GM19351 (cell line): ENCODE measurements at regions not wholly inside any gene's neighbourhood (a gene's known extent, or its start where the extent isn't known, plus 50 kb on each side); places are given as distances from the start of the nearest gene placed in this dataset.

ENCODE experiments used
- ATAC-seq: cut with Tn5 transposase; IDR thresholded peaks from one replicate; pipeline ENCODE4 v1.9.1; 2021; ENCODE audit warnings: mild to moderate bottlenecking, moderate library complexity; ENCODE audit not compliant: unreplicated experiment

DNA sequence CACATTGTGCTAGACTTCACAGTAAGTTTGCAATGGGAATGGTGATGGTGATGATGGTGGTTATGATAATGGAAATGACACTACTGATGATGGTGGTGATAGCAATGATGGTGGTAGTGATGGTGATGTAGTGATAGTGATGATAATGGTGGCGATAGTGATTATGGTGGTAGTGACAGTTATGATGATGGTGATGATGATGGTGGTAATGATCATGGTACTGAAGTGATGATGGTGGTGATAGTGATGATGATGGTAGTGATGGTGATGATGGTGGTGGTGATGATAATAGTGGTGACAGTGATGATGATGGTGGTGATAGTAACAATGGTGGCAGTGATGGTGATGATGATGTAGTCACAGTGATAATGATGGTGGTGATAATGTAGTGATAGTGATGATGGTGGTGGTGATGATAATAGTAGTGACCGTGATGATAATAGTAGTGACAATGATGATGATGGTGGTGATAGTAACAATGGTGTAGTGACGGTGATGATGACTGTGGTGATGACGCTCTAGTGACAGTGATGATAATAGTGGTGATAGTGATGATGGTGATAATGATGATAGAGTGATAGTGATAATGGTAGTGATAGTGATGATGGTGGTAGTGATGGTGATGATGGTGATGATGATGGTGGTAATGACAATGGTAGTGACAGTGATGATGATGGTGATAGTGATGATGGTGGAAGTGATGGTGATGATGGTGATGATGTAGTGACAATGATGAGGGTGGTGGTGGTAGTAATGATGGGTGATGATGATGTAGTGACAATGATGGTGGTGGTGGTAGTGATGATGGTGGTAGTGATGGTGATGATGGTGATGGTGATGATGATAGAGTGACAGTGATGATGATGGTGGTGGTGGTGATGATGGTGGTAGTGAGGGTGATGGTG, 222.9 kb upstream of the PWP1 start:
- no peak for ATAC-seq

DNA sequence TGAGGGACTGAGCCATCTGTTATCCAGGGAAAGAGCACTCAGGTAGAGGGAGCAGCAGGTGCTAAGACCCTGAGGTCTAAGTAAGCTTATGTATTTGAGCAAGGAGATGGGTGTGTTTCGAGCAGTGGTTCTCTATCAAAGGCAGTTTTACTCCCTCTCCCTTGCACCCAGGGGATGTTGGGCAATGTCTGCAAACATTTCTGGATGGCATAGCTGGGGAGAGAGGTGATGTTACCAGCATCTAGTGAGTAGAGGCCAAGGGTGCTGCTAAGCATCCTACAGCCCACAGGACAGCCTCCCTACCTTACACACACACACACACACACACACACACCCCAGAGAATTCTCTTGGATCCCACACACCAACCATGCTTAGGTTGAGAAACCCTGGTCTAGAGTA, 221.0 kb upstream of the PWP1 start:
- ATAC-seq, result no peak

DNA sequence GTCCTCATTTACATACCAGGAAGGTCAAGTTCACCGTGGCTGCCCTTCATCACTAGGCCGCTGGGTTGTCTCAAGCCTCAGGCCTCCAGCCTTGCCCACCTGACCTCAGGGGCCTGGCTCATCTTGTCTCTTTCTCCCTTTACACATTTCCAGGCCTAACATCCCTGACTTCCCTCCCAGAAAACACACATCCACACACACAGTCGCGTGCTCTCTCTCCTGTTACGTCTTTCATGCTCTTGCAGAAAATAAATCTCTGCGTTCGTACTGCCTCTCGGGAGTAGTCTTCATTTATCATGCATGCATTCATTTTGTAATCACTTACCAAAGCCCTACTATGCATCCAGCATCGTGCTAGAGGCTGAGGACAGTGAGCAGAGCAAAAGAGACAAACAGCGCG, 220.0 kb upstream of the PWP1 start:
- no peak for ATAC-seq

DNA sequence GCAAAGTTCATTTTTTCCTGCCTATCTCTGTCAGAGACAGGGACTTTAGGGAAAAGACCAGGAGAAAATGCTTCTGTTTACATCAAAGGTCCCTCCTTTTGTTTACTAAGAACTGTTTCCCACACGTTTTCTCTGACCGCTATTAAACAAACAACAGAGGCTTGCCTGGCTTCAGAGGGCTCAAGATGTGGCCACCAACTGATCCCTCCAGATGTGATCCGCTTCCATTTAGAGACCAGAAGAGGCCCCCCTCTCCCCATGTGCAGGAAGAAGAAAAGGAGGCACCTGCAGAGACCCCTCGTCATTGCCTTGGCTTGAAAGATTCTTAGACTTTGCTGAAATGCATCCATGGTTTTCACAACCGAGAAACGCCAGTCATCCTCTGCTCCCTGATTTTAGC, 217.9 kb upstream of the PWP1 start:
- no peak for ATAC-seq

DNA sequence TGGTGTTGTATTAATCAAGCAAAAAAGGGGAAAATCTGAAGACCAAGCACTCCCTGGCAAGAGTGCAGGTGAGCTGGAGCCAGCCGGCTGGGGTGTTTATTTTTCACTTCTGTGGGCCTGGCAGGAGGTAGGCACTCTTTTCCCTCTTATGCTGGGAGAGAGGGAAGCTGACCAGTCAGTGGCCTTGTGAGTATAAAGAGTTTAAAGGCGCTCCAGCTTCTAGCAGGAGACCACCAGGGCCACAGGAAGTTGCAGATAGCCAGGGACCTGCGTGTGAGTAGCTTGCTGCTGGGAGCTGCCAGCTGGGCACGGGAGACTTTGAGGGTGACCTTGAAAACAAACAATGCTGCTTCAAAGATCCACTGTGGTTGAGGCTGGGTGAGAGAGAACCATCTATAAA, 217.4 kb upstream of the PWP1 start:
- no peak for ATAC-seq

DNA sequence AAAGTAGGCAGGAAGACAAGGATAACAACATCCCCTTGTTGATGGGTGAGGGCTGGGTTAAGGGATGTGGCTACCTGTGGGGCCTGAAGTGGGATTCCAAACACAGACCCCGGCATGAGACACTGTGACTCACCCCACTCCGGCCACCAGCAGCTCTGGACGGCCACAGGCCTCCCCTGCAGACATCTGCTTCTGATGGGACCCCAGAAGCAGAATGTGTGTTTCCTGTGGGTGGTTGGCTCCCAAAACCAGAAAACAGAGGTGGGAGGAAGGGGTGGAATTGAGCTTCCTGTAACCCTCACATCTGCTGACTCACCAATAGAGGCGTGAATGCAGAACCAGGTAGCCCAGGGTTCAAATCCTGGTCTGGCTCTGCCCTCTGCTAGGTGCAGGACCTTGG, 216.6 kb upstream of the PWP1 start:
- no peak for ATAC-seq

DNA sequence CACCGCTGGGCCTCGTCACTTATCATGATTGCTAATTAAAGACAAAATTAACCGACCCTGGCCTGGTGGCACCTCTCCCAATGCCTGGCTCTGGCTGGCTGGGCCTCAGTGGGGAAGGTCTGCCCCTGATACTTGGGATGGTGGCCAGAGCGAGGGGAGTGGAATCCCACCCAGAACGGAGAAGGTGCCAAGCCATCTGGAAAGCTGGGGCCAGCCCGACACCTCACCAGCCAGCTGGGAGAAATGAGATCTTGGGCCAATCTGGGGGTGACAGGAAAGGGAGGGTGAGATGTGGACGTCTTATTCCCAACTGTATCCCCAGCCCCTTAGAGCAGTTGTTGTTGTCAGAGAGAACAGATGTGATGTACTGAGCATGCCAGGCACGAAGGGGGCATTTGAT, 215.0 kb upstream of the PWP1 start:
- ATAC-seq, result no peak

DNA sequence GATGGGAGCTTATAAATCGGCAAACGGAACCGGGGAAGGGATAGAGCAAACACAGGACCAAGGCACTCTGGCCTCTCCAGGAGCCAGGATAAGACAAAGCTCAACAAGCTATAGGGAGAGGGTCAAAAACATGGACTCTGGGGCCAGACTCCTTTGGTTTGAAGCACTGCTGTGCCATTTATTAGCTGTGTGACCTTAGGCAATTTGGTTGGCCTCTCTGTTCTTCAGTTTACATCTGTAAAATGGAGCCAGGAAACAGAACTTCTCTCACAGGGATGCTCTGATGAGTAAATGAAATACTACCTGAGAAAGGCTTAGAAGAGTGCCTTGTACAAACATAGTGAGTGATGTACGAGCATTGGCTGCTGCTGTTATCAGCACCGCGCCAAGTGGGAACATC, 213.3 kb upstream of the PWP1 start:
- ATAC-seq, result no peak

DNA sequence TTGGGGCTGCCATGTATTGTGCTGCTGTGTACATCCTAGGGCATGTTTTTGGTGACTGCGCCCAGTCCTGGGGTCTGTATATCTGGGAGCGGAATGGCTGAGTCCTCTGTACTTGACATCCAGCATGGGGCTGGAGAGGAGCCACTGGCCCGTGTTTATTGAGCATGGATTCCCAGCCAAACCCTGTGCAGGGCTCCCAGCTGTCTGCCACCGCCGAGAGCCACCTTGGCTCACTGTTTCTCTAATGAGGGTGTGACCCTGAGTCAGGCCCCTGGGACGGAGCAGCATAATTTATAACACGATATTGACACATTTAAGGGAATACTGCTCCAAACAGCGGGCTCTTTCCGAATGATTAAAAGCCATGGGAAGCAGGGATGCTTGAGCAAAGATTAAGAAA, 211.5 kb upstream of the PWP1 start:
- no peak for ATAC-seq

DNA sequence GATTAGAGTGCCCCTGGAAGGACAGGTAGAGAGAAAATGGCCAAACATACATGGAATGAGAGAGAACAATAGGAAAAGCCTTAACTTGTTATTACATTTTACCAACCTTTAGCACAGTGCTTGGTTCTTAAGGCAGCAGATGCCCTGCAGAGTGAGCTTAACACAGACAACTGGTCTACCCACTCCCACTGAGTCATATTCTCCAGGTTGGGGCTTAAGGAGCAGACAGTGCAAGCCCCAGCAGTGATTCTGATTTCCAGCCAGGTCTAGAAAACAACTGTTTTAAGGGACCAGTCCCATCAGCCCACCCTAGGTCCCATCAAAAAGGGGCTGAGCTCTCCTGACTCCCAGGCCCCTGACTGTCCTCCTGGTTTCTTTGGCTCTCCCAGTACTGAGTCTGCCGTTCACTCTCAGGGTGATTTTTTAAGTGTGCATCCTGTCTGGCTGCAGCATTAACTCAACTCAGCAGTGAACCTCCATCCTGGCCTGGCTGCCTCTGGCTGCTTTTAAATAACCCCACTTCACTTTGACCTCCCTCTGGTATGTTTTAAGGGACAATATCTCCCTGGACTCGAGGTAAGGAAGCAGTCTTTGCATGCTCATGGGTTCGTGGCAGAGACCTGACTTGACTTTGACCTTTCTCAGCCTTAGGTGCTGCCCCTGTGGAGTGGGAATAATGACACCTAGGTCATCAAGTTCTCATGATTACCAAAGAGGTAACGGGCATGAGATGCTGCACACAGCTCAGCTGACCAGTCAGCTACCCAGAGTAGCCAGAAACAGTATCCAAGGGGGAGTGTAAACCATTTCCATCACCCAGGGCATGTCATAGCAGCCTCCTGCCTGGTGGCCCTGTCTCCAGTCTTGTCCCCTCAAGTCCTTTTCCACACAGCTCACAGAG, 210.7 kb upstream of the PWP1 start:
- no peak for ATAC-seq

DNA sequence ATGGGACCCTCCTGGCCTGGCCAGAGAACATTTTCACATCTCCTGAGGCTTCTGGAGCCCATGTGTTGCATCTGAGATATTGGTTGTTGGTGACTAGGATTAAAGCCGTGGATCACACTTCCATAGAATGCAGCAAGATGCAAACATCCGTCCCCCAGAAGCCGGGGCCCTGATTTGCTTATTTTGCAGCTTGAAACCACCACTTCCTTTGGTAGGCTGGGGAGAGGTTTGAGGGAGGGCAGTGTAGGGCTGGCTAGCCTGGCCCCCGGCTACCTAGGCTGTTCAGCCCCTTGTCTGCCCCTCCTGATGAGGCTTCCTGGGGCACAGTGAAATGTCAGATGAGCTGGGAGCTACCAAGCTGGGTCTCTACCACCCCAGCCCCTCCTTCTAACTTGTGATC, 209.7 kb upstream of the PWP1 start:
- ATAC-seq, result peak; percentile 48

DNA sequence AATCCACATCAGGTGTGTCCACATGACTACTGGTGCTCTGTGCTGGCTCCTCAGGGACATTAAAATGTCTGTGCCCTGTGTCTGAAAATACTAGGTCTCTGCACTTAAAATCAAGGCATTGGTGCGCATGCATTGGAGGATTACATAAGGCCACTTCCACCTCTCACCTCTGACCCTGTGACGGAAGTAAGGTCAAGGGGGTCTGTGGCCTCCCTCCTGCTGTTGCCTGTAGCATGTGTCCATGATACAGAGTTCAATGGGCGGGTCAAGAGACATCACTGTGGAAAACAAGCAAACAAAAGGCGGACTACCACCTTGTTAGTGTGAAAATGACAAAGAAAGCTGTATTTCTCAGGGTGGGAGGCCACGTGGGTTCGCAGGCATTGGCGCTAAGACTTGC, 208.6 kb upstream of the PWP1 start:
- ATAC-seq, result no peak

DNA sequence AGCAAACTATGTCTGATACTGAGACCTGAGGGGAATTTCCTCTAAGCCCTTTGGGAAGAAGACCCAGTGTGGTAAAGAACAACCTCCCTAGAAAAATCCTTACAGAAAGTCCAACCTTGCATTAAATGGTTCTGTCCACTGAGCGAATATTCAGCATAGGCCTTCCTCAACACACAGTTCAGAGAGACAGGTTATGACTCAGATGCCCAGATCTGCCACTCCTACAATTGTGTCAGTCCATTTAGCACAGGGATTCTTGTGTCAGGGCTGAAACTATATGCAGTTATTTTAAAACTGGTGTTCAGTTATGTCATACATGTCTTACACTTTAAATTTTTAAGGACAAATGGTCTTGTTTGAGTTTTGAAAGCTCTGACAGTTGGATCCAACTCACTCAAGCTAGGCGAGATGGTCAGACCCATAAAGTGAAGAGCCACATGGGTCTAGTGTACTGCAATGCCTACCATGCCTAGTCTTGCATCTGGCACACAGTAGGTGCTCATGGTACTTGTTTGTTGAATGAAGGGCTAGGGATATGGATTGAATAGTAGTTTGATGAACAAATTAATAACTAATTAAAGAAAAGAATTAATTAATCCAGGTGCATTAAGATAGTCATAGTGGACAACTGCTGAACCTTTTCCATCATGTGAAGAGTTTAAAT, 207.5 kb upstream of the PWP1 start:
- ATAC-seq, result no peak

DNA sequence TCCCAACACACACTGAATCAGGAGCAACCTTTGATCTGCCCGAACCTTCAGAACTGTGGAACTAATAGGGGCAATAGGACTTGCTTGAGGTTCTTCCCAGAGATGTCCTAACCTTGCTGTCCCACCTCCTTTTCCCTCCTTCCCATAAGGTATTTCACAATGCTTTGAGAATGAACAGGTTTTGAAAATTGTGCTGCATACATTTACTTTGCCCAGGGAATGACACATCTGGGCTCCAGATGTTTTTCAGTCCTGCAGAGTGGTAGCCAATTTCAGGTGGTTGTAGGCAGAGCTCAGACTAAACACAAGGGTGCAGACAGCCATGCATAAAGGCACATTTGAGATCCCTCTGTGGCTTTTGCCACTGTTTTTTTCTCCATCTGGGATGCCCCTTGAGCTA, 206.7 kb upstream of the PWP1 start:
- ATAC-seq, result no peak

DNA sequence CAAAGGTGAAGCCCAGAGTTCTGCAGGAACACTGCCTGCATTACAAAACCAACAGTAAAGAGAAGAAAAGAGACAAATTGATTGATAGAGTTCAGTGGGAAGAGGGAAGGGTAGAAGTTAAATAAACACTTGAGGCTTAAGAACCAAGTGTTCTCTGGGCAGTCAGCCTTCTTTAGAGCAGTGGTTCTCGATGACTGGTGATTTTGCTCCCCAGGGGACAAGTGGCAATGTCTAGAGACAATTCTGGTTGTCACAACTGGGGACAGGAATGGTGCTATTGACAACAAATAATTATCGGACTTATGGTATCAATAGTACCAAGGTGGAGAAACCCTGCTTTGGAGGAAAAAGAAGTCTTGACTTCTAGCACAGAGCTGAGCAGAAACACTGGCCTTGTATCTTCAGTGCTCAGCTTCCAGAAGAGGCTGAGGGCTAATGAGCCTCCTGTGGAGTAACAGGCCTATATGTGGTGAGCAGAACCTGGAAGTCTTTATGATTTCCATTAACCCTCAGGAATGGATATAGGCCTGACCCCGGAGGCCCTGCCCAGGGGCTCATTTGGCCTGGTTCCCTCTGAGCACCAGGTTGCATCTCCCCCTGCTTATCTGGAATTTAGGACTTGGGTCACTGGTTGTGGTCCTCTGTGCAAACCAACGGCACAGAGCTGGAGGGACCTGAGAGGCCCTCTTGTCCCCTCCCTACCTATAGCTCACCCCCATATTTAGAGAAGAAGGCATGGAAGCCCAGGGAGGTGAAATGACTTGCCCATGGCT, 204.6 kb upstream of the PWP1 start:
- no peak for ATAC-seq

DNA sequence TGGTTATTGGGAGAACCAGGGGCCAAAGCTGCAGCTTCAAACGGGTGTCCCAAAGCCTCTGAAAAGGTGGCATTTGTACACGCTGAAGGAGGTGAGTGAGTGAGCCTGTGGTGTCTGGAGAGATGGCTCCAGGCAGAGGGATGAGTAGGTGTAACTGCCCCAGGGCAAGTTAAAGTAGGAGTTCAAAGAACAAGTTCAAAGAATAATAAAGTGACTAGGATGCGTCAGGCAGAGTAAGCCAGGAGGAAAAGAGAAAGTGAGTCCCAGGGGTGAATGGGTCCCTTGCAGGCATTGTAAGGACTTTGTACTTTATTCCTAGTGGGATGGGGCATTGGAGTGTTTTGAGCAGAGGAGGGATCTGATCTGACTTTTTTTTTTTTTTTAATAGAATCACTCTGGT, 201.4 kb upstream of the PWP1 start:
- no peak for ATAC-seq

DNA sequence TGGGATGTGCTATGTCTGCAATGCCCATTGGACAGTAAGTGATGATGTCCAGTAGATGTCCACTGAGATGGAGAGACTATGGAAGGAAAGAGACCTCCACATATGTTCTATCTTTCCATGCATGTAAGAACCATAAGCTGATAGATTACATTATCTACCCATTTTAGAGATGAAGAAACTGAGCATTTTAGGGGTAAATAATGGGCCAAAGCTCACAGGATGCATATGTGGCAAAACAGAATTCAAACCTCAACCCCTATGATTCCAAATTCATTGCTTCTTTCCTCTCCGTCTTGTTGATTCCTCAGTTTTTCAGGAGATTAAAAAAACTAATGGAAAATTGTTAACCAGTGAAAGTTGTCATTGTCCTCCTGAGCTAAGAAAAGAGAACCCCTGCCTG, 200.7 kb upstream of the PWP1 start:
- ATAC-seq, result no peak

DNA sequence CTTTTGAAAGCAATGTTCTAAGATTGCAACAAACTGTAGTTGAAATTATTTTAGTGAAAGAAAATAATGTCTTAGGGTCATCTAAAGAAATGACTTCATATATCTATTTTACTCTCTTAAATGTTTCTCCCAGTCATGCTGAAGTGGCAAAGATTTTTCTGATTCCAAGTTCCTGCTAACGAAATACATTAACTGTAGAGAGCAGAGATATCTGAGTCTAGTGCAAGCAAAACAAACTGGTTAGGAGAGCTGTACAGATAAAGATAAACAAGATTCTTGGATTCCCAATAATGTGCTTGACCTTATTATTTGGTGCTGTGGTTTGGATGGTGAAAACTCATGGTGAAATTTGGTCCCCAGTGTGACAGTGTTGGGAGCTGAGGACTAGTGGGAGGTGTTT, 199.9 kb upstream of the PWP1 start:
- ATAC-seq, result no peak

DNA sequence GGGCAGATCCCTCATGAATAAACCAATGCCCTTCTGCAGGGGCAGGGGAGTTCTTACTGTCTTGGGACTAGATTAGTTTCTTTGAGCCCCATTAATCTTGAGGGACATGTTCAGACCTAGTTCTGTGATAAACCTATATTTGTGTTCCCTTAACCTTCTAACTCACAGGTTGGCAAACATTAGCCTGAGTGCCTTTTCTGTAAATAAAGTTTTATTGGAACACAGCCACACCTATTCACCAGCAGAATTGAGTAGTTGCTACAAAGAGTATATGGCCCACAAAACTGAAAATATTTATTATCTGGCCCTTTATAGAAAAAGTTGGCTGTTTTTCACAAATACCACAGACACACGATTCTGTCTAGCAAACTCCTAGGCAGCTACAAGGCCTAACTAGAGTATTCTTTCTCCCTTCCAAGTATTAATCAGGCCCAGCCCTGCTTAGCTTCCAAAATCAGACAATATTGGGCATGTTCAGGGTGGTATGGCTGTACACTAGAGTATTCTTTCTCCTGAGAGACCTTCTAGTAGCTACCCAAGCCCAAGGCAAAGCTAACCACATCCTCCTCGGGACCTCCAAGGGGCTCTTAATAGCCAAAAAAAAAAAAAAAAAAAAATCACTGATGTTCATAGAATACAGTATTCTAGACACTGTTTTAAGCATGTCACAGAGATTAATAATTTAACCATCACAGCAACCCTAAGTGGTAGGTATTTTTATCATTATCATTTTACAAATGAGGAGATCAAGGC, 199.3 kb upstream of the PWP1 start:
- no peak for ATAC-seq

DNA sequence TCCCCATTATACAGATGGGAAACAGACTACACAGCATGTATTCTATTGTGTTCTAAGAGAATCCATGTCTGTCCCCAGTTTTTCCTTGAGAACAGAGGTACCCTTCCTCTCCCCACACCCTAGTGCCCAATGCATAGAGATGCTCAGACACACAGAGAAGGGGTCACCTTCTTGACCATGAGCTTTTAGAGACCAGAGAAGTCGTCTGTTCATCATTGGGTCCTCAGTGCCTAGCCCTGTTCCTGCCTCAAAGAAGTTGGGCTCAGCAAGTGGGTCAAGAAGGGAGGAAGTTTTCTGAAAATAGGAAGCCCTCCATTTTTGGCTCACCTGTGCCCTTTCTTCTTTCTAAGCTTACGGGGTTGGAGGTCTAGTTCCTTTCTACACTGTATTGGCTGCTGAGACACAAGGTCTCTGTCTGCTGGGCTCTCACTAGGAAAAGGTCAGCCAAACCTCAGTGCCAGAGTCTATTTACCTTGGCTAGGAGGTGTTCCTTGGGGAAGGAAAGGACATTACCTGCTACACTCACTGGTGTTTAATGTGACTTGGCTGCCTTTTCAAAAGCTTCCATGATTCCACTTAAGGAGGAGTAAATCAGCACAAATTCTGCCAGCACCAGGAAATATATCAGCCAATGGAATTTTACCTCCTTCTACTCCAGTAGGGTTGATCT, 198.5 kb upstream of the PWP1 start:
- ATAC-seq, result no peak
